ENCODE measurements at regions not wholly inside any gene's neighbourhood (a gene's known extent, or its start where the extent isn't known, plus 50 kb on each side); places are given as distances from the start of the nearest gene placed in this dataset.

DNA sequence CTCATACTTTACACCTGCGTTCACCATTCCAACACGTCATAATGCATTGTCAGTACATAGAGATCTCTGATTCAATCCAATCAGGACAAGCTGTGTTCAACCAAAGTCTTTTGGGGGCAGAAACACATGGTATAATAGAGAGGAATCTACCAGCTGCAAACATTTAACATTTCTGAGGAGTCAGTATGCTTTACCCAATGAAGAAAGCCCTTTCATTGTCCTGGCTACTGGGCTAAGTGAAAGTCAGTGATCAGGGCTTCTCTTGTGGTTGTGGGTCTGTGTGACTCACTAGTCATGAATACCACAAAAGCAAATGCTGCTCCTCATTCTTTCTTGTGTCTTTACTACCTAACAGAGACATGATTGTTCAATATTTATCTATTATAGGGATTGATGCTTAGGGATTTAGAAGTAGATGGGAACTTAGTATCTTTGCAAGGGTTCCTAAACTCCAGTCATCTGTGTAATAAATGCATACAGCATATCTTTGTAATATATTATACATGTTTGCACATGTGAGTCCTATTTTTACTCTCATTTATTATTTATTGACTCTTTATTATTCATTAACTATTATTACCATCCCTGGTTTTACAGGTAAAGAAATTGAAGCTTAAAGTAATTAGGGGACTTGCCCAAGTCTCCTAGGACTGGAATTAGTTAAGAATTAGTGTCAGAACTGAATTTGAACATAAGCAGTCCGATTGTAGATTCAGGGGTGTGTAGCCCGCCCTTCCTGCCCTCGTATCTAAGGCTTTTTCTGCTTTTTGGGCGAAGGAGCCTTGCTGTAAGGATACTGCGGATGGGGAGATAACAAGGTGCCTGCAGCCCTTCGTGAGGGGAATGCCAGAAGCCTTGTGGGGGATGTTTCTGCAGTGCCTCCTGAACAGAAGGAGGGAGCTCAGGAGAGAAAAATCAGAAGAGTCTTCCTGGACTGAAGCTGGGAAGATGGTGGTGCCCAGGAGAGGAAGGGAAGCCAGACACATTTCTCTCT lies 353.1 kb upstream of the BOD1L1 start:
- TF ChIP-seq, protein P1, sequence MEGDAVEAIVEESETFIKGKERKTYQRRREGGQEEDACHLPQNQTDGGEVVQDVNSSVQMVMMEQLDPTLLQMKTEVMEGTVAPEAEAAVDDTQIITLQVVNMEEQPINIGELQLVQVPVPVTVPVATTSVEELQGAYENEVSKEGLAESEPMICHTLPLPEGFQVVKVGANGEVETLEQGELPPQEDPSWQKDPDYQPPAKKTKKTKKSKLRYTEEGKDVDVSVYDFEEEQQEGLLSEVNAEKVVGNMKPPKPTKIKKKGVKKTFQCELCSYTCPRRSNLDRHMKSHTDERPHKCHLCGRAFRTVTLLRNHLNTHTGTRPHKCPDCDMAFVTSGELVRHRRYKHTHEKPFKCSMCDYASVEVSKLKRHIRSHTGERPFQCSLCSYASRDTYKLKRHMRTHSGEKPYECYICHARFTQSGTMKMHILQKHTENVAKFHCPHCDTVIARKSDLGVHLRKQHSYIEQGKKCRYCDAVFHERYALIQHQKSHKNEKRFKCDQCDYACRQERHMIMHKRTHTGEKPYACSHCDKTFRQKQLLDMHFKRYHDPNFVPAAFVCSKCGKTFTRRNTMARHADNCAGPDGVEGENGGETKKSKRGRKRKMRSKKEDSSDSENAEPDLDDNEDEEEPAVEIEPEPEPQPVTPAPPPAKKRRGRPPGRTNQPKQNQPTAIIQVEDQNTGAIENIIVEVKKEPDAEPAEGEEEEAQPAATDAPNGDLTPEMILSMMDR (IDR thresholded peaks at IDR 0.05) = no peak
- no peak for TF ChIP-seq YY1 (IDR thresholded peaks at IDR 0.05; ENCODE audit: low read depth)

Measured in SK-N-SH (cell line).